ENCODE measurements at regions not wholly inside any gene's neighbourhood (a gene's known extent, or its start where the extent isn't known, plus 50 kb on each side); places are given as distances from the start of the nearest gene placed in this dataset.
"Not testable (repeated sequence)": the region's sequence is repeated elsewhere in the genome, so short reads cannot be mapped to it uniquely, and the experiment has no call there.

DNA sequence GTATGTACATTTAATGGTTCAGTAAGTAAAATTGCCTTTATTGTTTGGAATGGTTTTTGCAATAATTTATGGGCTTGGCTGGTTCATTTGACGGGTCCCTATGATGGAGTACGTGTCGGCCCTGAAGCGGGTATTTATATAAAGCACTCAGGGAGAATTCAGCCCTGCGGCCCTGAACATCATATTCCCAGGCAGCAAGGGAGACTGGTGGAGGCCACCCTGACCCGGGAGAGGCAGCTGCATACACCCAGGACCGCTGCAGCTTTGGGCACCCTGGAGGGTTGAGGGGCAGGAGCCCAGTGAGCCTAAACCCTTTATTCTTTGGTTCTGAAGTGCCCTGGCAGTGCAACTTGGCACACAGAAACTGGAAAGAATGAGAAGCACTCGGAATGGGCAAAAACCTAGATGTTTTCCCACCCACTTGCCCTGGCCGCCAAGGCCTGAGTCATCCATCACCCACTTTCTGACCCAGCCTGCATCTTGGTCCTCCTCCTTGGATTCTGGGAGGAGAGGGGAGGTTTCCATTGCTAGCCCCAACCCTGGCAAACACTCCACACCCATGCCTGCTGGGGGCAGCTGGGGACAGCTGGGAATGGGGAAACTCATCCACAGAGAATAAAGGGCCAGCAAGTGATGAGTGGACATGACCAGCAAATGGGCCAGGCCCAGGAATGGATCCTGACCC lies 162.2 kb upstream of the TNRC6C start:
- DNase-seq = no peak
- in situ Hi-C loops (cut with HindIII; ENCODE audit: low pct_ligation_motif_present, low pct_unique_long_range_greater_than_20kb, low sequenced_read_pairs) = no loop called here

DNA sequence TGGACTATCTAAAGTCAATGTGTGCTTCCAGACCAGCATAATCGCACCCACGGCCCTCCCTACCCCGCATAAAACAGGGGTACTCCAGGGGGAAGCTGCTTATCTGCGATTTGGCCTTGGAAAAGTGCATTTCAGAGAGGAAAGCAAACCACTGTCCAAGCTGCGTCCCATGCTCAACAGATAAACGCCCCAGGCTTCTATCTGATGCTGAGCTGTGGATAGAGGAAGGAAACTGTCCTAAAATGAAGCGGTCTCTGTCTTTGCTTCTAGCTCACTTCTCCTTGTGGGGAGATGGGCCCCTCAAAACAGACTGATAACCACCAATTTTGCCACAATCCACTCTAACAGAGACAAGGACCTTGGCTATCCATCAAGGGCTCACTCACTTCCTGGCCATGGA lies 160.5 kb upstream of the TNRC6C start:
- in situ Hi-C loops (cut with HindIII; ENCODE audit: low pct_ligation_motif_present, low pct_unique_long_range_greater_than_20kb, low sequenced_read_pairs) = no loop called here
- no peak for DNase-seq

DNA sequence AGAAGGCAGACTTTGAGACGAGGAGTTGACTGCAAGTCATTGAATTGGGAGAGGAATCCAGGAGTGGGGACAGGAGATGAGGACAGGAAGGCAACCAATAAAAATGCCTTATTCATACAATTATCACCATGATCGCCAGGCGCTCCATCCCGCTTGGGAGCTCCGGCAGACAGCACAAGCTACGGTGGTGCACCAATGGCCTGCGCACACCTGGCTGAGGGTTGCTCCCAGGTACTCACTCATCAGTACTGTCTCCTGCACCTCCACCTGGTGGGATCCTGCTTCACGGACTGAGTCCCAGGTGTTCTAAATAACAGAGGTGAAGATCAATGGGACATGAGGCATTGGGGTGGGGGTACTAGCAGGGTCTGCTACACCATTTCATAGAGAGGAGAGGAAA lies 160.0 kb upstream of the TNRC6C start:
- no peak for DNase-seq
- in situ Hi-C loops (cut with HindIII; ENCODE audit: low pct_ligation_motif_present, low pct_unique_long_range_greater_than_20kb, low sequenced_read_pairs) = no loop called here

DNA sequence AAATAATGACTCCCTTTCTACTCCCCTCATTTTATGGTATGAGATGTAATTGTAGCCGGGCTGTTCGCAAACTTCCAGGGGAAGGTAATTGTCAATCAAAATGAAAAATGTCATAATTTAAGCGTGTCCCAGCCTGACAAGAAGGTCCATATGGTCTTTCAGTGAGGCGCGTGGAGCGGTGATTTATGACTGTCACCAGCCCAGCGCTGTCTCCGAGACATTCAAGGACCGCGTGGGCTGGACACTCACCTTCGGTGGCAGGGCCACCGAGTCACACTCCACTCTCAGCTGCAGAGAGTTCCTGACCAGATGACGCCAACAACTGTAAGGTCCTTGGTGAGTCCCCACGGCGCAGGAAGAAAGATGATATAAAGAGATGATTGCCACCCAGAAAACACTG lies 157.7 kb upstream of the TNRC6C start:
- no peak for DNase-seq
- in situ Hi-C loops (cut with HindIII; ENCODE audit: low pct_ligation_motif_present, low pct_unique_long_range_greater_than_20kb, low sequenced_read_pairs) = no loop called here

DNA sequence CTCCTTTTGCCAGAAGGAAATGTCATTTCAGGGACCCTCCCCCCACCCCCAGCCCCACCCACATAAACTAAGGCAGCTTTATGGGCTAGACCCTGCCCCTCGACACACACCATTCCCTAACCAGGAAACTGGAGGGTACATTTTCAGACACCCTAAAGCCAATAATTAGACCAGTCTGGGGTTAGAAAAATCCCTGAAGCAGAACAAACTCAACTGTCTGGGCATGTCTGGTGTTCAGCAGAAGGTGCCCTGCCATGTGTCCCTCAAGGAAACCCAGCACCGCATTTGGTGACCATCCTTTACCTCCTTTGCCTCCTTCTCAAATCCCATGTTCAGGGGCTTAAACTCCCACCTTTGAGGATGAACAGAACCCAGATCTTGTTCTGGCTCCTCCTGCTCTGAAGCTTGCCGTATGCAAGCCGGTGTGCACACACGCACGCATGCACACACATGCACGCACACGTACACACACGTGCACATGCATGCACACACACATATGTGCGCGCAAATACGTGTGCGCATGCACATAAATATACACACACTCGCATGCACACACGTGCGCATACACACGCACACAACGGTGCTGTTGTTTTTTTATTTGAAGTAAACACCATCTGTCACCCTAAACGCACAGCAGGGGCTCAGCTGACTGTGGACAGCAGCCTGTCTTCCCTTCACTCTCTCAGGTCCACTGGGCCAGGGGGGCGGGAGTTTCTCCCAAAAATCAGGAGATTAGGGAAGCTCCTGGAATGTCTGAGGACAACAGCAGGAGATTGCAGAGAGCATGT lies 156.8 kb upstream of the TNRC6C start:
- DNase-seq = no peak
- in situ Hi-C loops (cut with HindIII; ENCODE audit: low pct_ligation_motif_present, low pct_unique_long_range_greater_than_20kb, low sequenced_read_pairs) = no loop called here

DNA sequence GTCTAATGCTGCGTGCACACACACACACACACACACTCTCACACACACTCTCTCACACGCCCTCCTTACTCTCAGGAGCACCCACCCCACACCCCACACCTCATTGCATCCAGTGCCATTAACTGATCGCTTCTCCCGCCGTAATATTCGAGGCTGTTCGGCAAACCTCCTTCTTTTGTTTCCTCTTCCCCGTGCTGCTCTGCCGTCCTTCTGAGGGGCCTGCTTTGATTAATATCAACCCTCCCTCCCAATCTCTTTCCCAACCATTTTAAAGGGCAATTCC lies 156.2 kb upstream of the TNRC6C start:
- in situ Hi-C loops (cut with HindIII; ENCODE audit: low pct_ligation_motif_present, low pct_unique_long_range_greater_than_20kb, low sequenced_read_pairs) = no loop called here
- DNase-seq = no peak

DNA sequence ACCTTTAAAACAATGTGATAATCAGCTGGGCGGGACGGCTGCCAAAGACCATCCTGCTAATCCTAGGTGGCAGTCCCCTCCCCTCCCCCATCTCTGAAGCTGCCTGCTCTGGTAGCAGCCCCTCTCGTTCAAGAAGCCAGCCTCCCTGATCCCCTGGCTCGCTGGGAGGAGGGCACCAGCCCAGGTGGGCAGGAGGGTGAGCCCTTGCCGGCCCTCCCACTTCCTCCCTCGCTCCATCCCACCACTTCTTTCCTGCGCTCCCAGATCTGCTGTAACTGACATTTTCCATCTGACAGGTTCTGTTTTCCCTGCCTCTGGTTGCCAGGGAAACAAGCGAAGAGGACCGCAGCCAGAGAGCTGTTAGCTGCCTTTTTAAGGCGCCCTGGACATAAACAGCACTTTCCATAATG lies 155.7 kb upstream of the TNRC6C start:
- DNase-seq = no peak
- in situ Hi-C loops (cut with HindIII; ENCODE audit: low pct_ligation_motif_present, low pct_unique_long_range_greater_than_20kb, low sequenced_read_pairs) = no loop called here

DNA sequence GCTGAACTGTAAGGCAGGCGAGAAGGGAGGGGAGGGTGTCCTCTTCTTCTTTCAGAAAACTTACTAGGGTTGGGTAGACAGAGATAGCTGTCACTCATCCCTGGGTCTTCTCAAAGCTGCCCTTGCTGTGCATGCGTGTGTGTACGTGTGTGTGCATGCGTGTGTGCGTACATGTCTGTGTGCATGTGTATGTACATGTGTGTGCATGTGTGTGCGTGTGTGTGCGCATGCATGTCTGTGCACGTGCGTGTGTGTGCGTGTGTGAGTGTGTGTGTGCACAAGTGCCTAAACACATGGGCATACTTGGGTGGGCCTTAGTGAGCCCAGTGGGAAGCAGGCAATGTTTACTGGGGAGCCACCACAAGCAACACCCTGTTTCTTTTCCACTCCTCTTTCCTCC lies 154.8 kb upstream of the TNRC6C start:
- in situ Hi-C loops (cut with HindIII; ENCODE audit: low pct_ligation_motif_present, low pct_unique_long_range_greater_than_20kb, low sequenced_read_pairs) = no loop called here
- DNase-seq = no peak

DNA sequence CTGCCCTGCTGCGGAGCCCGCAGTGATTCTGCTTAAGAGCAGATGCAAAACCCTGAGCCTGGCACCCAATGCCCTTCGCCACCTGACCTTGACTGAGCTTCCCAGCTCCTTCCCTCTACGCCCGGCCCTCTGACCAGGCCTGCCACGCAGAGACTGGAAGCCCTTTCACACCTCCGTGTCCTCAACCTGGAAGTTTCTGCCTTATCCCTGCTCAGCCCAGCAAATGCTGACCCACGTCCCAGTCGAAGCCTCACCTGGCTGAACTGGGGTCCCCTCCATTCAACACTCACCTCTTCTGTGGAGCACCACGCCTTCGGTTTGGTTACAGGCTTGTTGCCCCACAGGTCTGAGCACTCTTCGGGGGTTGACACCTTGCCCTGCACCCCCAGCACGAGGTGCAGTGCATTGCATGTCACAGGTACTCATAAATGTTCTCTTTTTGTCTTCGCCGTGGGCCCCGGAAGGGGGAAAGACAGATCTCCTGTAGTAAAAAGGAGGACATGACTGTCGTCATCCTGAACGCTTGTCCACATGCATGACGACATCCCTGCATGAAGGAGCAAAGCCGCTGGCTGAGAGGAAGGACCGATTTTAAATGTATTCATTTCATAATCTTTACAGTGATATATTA lies 153.6 kb upstream of the TNRC6C start:
- in situ Hi-C loops (cut with HindIII; ENCODE audit: low pct_ligation_motif_present, low pct_unique_long_range_greater_than_20kb, low sequenced_read_pairs) = no loop called here
- no peak for DNase-seq

DNA sequence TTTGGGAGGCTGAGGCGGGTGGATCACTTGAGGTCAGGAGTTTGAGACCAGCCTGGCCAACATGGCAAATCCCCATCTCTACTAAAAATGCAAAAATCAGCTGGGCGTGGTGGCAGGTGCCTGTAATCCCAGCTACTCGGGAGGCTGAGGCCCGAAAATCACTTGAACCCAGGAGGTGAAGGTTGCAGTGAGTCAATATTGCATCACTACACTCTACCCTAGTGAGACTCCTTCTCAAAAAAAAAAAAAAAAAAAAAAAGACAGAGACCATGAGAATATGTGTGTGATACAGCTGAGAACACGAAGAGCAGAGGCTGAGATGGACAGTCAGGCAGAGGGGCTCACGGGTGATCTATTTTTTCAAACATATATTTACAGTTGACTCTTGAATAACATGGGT lies 152.5 kb upstream of the TNRC6C start:
- in situ Hi-C loops (cut with HindIII; ENCODE audit: low pct_ligation_motif_present, low pct_unique_long_range_greater_than_20kb, low sequenced_read_pairs); DNase-seq: not testable (repeated sequence)

DNA sequence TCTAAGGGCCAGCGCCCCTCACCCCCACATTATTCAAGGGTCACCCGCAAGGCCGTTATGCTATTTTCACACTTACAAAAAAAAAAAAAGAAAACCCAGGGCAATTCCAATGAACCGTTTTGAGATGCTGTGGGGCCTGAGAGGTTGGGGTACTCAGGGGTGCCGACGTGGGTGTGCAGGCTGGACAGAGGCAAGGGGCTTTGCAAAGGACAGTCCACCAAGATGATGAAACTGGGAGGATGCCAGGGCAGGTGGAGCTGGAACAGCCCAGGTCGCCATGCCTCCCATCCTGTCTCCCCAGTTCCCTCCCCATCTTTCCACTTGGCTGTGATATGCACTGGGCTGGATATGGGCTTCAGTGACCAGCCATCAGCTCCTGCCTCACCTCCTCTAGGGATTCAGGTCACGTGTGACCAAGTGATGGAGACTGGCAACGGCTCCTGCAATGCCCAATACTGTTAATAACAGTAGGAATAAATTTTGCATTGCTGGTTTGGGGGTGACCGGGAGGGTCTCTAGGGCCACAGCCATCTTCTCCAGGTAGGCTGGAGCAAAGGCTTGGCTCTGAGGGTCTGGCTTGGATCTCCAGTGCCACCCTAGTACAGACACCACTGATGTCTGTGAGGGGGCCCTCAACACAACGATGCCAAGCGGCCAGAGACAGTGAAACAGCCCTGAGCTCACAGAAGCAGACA lies 151.3 kb upstream of the TNRC6C start:
- in situ Hi-C loops (cut with HindIII; ENCODE audit: low pct_ligation_motif_present, low pct_unique_long_range_greater_than_20kb, low sequenced_read_pairs) = no loop called here
- DNase-seq = no peak

DNA sequence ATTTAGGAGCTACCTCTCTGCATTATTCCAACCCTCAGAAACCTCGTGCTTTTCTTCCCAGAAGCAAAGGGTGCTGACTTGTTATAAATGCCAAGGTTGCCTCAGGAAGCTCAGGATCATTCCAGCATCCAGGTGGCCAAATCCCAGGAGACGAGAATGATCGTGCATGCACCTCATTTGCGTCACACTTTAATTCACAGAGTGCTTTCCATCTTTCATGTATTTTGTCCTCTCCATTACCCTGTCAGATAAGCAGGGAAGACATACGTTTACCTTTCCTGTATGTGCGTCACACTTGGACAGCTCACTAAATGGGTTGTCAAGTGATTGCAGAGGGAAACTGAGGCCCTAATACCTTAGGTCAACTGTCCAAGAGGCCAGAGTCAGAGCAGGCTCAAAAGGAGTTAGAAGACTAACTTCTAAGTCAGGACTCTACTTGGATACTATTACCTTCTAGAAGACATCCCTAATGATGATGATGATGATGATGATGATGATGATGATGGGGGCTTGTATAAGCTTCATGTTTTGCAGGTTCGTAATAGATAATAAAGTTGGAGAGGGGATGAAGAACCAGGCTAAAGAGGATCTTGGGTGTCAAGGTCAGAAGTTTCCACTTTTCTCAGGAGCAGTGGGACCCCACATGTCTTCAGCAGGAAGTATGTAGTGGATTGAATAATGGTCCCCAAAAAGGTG lies 150.6 kb upstream of the TNRC6C start:
- in situ Hi-C loops (cut with HindIII; ENCODE audit: low pct_ligation_motif_present, low pct_unique_long_range_greater_than_20kb, low sequenced_read_pairs) = no loop called here
- no peak for DNase-seq

DNA sequence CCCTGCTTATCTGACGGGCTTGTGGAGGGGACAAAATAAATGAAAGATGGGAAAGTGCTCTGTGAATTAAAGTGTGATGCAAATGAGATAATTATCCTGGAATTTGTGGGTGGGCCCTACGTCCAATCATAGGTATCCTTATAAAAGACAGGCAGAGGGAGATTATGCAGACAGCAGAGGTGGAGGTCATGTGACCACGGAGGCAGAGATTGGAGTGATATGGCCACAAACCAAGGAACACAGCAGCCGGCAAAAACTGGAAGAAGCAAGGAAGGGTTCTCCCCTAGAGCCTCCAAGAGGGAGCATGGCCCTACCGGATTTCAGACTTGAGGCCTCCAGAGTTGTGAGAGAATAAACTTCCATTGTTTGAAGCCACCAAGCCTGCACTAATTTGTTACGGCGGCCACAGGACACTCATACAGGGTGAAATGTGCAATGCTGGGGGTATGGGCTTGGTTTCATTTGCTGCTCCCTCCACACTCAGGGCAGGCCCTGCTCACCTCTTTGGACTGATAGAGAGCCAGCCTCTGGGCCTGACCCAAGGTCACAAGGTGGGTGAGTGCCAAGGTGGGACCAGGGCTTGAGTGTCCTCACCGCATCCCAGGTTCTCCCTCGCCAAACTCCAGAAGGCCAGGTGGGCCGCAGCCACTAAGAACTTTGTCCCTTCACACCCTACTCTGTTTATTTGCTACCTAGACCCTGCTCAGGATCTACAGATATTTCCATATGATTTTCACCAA lies 149.6 kb upstream of the TNRC6C start:
- DNase-seq = no peak
- in situ Hi-C loops (cut with HindIII; ENCODE audit: low pct_ligation_motif_present, low pct_unique_long_range_greater_than_20kb, low sequenced_read_pairs) = no loop called here

DNA sequence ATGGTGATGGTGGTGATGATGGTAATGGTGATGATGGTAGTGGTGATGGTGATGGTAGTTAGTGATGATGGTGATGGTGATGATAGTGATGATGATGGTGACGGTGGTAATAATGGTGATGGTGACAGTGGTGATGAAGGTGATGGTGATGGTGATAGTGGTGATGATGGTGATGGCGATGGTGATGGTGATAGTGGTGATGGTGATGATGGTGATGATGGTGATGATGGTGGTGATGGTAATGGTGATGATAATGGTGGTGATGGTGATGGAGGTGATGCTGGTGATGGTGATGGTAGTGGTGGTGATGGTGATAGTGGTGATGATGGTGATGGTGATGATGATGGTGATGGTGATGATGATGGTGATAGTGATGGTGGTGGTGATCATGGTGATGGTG lies 148.7 kb upstream of the TNRC6C start:
- in situ Hi-C loops (cut with HindIII; ENCODE audit: low pct_ligation_motif_present, low pct_unique_long_range_greater_than_20kb, low sequenced_read_pairs) = no loop called here
- DNase-seq = no peak

DNA sequence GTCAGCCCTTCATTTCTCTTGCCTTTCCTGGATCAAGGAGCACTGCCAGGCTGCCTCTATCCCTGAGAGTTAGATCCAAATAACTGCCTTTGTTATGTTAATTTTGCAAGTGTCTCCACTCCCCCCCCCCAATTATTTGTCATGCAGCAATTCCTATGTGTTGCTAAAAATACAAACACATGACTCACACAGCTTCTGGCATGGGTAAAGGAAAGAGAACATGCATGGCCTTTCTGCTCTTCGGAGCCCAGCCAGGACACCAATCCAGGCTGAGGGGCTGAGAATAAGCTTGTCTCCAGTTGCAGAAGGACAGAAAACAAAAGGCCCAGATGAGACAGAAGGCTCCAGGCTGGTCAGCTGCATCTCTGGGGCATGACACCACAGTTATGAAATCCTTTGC lies 148.0 kb upstream of the TNRC6C start:
- DNase-seq = no peak
- in situ Hi-C loops (cut with HindIII; ENCODE audit: low pct_ligation_motif_present, low pct_unique_long_range_greater_than_20kb, low sequenced_read_pairs) = no loop called here

DNA sequence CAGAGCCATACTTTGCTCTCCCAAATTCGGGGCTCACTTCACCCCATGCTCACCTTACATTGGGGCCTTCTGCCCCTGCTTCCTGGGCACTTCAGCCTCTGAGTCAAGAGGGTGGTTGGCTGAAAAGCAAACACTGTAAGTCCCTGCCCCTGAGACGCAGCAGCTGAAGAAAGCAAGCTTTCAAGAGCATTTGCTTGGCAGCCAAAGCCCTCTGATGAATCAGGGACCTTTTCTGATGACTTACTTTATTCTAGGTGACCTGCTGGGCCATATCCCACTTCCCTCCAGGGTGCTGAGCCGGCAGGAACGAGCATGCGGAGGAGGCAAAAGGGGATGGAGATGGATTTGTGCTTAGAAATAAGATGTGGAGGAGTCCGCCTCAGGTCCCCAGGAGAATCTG lies 147.0 kb upstream of the TNRC6C start:
- in situ Hi-C loops (cut with HindIII; ENCODE audit: low pct_ligation_motif_present, low pct_unique_long_range_greater_than_20kb, low sequenced_read_pairs) = no loop called here

DNA sequence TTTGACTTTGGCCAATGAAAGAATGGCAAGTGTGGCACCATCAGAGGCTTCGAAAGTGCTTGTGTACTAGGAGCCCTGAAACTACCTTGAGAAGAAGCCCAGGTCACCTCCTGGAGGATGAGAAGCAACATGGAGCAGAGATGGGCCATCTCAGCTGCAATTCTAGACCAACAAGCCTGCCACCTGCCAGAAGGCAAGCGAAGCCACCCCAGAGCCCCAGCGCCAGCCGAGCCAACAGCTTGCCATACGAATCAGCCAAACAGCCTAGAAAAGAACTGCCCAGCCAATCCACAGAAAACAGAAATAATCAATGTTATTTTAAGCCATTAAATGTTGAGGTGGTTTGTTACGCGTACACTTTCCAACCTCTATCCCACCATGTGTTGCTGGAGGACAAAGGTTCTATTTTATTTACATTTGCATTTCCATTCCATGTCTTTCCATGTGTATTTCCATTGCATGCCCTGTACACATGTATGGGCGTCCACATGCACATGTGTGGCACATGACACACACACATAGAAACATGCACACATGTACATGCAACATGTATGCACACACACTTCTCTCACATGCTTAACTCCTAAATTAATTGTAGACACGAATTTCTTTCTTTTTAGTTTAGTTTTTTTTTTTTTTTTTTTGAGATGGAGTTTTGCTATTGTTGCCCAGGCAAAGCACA lies 144.3 kb upstream of the TNRC6C start:
- in situ Hi-C loops (cut with HindIII; ENCODE audit: low pct_ligation_motif_present, low pct_unique_long_range_greater_than_20kb, low sequenced_read_pairs) = no loop called here
- no peak for DNase-seq

More for the DNA sequence above, 147.0 kb upstream of the TNRC6C start:
- no peak for DNase-seq

Data from ACHN (cell line).